Testis (tissue), 2 donors: ENCODE measurements at regions not wholly inside any gene's neighbourhood (a gene's known extent, or its start where the extent isn't known, plus 50 kb on each side); places are given as distances from the start of the nearest gene placed in this dataset.

Experiments
- DNase-seq: peaks from one replicate; pipeline ENCODE4 v3.0.0-alpha.2; 2019
- H3K27ac ChIP-seq, 2 donors: fragments of 200-600 bp; sonication (generic); one replicate each; pipeline ENCODE4 v1.5.1; 2019
- H3K27me3 ChIP-seq: fragments of 200-600 bp; sonication (generic); one replicate; pipeline ENCODE4 v1.5.1; 2019
- H3K36me3 ChIP-seq: fragments of 200-600 bp; sonication (generic); one replicate; pipeline ENCODE4 v1.5.1; 2017; ENCODE audit warnings: low read depth; ENCODE audit errors: missing control alignments
- H3K4me1 ChIP-seq: fragments of 200-600 bp; sonication (generic); one replicate; pipeline ENCODE4 v1.5.1; 2019
- H3K4me3 ChIP-seq, 2 donors: fragments of 200-600 bp; sonication (generic); one replicate each; pipeline ENCODE4 v1.5.1; 2017 to 2019
- H3K9me3 ChIP-seq: fragments of 200-600 bp; sonication (generic); one replicate; pipeline ENCODE4 v1.5.1; 2017
- POLR2A ChIP-seq: fragments of 450-650 bp; IDR thresholded peaks from one replicate; pipeline ENCODE4 v1.6.1; 2017; ENCODE audit warnings: antibody characterized with exemption, mild to moderate bottlenecking, moderate library complexity
- WGBS, 2 donors: methylation state at CpG; one replicate each; pipeline ENCODE4 v1.1.5; 2018; 5-methylcytosine and 5-hydroxymethylcytosine counted together
- intact Hi-C: fragments of 100-400 bp; cut with DNase I; formaldehyde crosslinking; loops from one replicate; pipeline ENCODE4 v1.15.1; 2023; ENCODE audit warnings: low total_unique reads
- TF ChIP-seq, protein P1 (sequence below), 3 experiments: fragments of 450-650 bp in 2 of 3; fragments of 200-600 bp in 1 of 3; sonication (generic) in 1 of 3; IDR thresholded peaks; one replicate each; pipeline ENCODE4 v1.5.1; 2016 to 2019; ENCODE audit warnings: antibody characterized with exemption in 3 of 3, mild to moderate bottlenecking in 2 of 3, moderate library complexity in 1 of 3

DNA sequence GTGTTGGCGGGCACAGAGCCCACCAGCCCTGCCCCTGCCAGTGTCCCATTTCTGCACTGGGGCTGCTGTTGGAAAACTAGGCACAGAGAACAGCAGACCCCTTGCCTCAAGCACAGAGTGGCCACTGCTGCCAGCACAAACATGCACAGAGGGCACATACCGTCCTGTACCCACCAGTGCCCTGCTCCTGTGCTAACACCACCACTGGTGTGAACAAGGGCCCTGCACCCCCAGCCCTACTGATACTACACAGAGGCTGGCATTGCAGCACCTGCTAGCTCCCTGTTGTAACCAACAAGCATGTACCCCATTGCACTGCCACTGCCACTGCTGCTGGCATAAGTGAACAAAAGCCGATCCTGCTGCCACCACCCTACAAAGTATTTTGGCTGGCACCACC is 348.0 kb upstream of the MPDZ start:
- Histone ChIP-seq H3K4me3 (no peak overlapping the region), H3K4me1 (no peaks in the 10 kb centered on the region), H3K36me3 (no peaks in the 10 kb centered on the region), H3K27me3 (no peaks in the 10 kb centered on the region), H3K9me3 (no peaks in the 10 kb centered on the region), H3K27ac (no peak overlapping the region)
- TF ChIP-seq POLR2A, result no peak
- TF ChIP-seq, protein P1, sequence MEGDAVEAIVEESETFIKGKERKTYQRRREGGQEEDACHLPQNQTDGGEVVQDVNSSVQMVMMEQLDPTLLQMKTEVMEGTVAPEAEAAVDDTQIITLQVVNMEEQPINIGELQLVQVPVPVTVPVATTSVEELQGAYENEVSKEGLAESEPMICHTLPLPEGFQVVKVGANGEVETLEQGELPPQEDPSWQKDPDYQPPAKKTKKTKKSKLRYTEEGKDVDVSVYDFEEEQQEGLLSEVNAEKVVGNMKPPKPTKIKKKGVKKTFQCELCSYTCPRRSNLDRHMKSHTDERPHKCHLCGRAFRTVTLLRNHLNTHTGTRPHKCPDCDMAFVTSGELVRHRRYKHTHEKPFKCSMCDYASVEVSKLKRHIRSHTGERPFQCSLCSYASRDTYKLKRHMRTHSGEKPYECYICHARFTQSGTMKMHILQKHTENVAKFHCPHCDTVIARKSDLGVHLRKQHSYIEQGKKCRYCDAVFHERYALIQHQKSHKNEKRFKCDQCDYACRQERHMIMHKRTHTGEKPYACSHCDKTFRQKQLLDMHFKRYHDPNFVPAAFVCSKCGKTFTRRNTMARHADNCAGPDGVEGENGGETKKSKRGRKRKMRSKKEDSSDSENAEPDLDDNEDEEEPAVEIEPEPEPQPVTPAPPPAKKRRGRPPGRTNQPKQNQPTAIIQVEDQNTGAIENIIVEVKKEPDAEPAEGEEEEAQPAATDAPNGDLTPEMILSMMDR (IDR thresholded peaks at IDR 0.05), result no peak
- WGBS, 2 donors, result 100% methylated on average over 3 of the region's 3 CpGs; no CpG with 5 or more reads in 1 of the 2 donors
- intact Hi-C loops, result no loop called here
- no peak for DNase-seq

DNA sequence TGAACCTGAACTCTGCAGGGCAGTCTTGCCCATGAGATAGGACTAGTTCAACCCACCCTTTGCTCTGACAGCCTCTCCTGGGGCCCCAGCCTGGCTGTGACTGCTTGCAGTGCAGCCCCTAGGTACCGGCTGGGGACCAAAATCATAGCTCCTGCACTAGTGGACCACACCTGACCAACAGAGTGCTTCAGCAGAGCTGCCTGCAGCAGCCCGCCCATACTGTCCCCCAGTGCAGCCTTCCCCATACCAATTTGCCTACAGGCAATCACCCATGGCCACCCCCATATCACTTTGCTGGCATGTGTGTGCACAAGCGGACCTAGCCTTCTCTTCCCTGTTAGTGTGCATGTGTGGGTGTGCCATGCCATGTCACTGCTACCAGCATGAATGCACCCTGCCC is 347.6 kb upstream of the MPDZ start:
- no peaks in the 10 kb centered on the region for H3K27me3 ChIP-seq
- H3K27ac ChIP-seq, result no peak overlapping the region
- no peaks in the 10 kb centered on the region for H3K4me1 ChIP-seq
- TF ChIP-seq, protein P1 (IDR thresholded peaks at IDR 0.05), result no peak
- no peak for TF ChIP-seq POLR2A
- H3K4me3 ChIP-seq, result no peak overlapping the region
- H3K36me3 ChIP-seq, result no peaks in the 10 kb centered on the region
- intact Hi-C loops, result no loop called here
- 97 to 100% methylated on average over 1 to 3 of the region's 3 CpGs for WGBS, 2 donors
- H3K9me3 ChIP-seq, result no peaks in the 10 kb centered on the region
- DNase-seq, result no peak

DNA sequence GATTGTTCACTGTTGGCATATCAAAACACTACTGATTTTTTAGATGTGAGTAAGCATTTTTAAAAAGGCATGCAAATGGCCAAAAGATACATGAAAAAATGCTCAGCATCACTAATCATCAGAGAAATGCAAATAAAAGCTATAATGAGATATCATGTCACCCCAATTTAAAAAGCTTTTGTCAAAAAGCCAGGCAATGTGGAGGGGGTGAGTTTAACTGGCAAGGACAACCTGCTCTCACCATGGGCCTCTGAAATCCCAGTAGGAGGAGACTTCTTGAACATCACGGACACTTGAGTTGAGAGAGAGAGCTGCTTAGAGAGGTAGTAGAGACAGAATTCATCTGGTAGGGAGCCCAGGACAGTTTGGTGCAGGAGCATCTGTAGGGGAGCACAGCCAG is 347.1 kb upstream of the MPDZ start:
- H3K9me3 ChIP-seq, result no peaks in the 10 kb centered on the region
- TF ChIP-seq, protein P1 (IDR thresholded peaks at IDR 0.05), result no peak
- no peak for TF ChIP-seq POLR2A
- WGBS, 2 donors, result 75 to 91% methylated on average over 1 of the region's 1 CpG
- no peaks in the 10 kb centered on the region for H3K4me1 ChIP-seq
- DNase-seq, result no peak
- H3K27ac ChIP-seq, result no peak overlapping the region
- H3K4me3 ChIP-seq, result no peak overlapping the region
- intact Hi-C loops, result no loop called here
- no peaks in the 10 kb centered on the region for H3K27me3 ChIP-seq
- no peaks in the 10 kb centered on the region for H3K36me3 ChIP-seq

DNA sequence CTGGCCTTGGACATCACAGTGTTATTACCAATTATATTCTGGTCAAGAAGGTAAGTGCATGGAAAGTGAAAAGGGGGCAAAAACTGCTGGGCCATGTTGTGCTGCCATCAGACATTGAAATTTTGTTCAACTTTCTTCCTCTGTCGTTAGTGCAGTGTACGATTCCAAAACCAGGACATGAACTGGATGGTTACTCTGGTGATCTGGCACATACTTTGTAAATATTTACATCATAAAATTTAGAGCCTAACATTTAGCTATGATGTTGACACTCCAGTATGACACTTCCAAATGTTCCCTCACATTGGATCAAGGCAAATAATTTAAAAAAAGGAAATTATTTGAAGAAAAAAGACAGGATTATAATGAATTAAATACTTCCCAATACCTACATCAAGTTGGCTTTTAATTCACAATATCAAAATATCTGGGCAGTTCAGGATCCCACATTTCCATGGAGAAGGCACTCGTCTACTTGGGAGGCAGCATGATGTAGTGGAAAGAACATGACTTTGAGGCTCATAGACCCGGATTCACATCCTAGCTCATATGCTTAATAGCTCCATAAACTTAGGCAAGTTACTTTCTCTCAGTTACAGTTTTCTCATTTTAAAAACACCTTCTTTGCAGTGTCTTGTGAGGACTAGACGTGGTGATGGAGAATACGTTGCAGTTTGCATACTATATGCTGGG is 342.5 kb upstream of the MPDZ start:
- 79 to 82% methylated on average over 6 of the region's 6 CpGs for WGBS, 2 donors

More for the DNA sequence above, 342.5 kb upstream of the MPDZ start:
- H3K4me1 ChIP-seq, result no peaks in the 10 kb centered on the region
- no peak overlapping the region for H3K27ac ChIP-seq
- TF ChIP-seq, protein P1 (IDR thresholded peaks at IDR 0.05), result no peak
- no peak for TF ChIP-seq POLR2A
- no peak overlapping the region for H3K4me3 ChIP-seq
- DNase-seq, result no peak
- intact Hi-C loops, result no loop called here
- H3K9me3 ChIP-seq, result no peaks in the 10 kb centered on the region
- H3K27me3 ChIP-seq, result no peaks in the 10 kb centered on the region
- no peaks in the 10 kb centered on the region for H3K36me3 ChIP-seq
